Activated CD4-positive, alpha-beta T cell treated with anti-CD3 and anti-CD28 coated beads, Interleukin-2, Interleukin-6, amounts not matched to agents 100 ng/mL and 50 ng/mL, durations not matched to agents 16 hours and 8 hours (primary cell): ENCODE measurements at regions not wholly inside any gene's neighbourhood (a gene's known extent, or its start where the extent isn't known, plus 50 kb on each side); places are given as distances from the start of the nearest gene placed in this dataset.

Experiments used
- DNase-seq: peaks from one replicate; pipeline ENCODE4 v3.0.0-alpha.2; 2020

DNA sequence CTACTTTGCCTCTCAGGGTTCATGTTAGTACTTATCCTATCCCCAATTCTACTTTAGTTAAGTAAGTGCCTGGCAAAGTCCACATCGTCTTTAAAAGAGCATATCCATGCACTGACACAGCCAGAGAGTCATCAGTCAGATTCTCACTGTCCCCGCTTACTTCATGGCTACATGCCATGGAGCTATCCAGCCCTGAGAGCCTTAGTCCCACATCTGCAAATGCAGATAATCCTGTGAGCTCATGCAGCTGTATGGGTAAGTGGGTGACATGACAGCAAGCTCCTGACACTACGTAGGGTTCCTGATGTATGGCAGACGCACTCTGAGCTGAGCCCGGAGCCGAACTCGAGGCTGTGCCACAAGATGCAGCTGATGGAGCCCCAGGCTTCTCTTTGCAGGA, 661.5 kb downstream of the LIG4 start:
- DNase-seq = no peak

- DNase-seq = no peak
These were observed 663.8 kb downstream of the LIG4 start for GRCh38 chr13:107551521-107551920.

DNA sequence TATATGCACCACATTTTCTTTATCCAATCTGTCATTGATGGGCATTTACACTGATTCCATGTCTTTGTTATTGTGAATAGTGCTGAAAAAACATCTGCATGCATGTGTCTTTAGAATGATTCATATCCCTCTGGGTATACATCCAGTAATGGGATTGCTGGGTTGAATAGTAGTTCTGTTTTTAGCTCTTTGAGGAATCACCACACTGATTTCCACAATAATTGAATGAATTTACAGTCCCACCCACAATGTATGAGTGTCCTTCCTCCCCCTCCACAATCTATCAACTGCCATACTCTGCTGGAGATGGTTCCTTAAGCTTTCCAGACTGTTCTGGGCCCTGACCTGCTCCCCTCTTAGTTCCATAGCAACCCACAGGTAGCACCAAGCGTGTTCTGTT, 667.0 kb downstream of the LIG4 start:
- no peak for DNase-seq

- no peak for DNase-seq
These were observed 669.3 kb downstream of the LIG4 start for GRCh38 chr13:107545946-107546502.

GRCh38 chr13:107534548-107534947, 680.8 kb downstream of the LIG4 start:
- no peak for DNase-seq

DNA sequence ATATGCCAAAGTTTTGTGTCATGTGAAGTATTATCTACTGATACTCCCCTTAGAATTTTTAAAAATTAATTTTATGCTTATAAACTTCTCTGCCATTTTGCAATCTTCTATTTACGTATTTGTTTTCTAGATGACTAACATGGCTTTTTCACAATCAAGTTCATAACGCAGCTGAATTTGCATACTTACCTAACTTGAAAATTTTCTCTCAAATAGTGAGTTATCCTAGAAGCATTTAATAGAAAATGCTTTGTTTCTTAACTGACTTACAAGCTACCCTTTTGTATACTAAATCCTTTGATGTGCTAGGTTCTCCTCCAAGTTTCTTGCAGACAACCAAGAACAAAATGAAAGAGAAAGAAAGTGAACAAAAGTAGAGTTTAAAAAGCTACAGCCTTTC, 683.5 kb downstream of the LIG4 start:
- no peak for DNase-seq

- DNase-seq = no peak
These were observed 684.2 kb downstream of the LIG4 start for GRCh38 chr13:107531180-107531579.

GRCh38 chr13:107529035-107529434, 686.3 kb downstream of the LIG4 start:
- no peak for DNase-seq

GRCh38 chr13:107518780-107519179, 696.6 kb downstream of the LIG4 start:
- DNase-seq = no peak

DNA sequence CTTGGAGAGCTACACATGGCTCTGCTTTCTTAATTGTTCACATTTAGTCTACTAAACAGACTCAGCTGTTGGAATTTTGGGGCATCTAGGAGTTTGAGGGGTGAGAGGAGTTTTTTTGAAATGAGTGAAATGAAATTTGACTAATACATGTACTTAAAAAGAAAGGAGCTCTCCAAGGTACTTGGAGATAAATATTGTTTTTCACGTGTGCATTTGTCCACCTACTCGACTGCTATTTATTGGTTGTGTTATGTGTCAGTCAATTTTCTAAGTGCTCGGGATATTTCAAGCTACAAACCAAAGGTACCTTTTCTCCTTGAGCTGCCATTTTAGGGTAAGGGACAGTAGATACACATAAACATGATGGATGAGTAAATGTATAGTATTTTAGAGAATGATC, 697.0 kb downstream of the LIG4 start:
- DNase-seq = no peak

- no peak for DNase-seq
These were observed 698.8 kb downstream of the LIG4 start for GRCh38 chr13:107516517-107516916.

DNA sequence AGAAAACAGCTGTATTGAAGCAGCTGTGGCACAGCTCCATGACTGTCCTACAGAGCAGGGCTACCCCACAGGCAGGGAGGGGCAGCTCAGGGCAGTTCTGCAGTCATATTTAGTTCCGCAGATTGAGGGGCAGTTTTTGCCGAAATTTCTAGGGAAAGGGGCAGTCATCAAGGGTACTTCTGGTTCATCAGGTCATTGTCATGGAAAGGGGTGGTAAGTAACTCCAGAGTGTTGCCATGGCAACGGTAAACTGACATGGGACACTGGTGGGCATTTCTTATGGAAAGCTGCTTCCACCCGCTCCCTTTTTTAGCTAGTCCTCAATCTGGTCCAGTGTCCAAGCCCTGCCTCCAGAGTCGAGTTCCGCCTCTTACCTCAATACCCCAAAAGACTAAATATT, 702.8 kb downstream of the LIG4 start:
- DNase-seq = no peak

GRCh38 chr13:107497661-107498060, 717.7 kb downstream of the LIG4 start:
- DNase-seq = no peak

DNA sequence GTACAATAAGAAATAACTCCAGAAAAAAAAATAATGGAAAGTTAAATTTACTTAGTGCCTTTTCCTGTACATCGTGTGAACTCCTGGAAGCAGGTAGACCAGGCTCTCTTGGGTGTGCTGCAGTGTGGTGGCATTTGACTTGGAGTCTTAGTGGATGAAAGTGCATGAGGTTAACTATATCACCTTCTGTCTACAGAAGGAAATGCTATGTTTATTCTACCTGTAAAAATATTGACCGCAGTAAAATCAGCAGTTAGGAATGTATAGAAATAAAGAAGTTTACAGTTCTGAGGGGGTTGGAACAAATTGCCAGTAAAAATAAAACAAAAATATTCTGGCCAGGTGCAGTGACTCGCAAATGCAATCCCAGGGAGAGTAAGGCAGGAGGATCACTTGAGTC, 722.1 kb downstream of the LIG4 start:
- no peak for DNase-seq

GRCh38 chr13:107482688-107483087, 732.6 kb downstream of the LIG4 start:
- no peak for DNase-seq

- DNase-seq = no peak
These were observed 735.2 kb downstream of the LIG4 start for GRCh38 chr13:107480130-107480529.

GRCh38 chr13:107477772-107478379, 737.5 kb downstream of the LIG4 start:
- no peak for DNase-seq

DNA sequence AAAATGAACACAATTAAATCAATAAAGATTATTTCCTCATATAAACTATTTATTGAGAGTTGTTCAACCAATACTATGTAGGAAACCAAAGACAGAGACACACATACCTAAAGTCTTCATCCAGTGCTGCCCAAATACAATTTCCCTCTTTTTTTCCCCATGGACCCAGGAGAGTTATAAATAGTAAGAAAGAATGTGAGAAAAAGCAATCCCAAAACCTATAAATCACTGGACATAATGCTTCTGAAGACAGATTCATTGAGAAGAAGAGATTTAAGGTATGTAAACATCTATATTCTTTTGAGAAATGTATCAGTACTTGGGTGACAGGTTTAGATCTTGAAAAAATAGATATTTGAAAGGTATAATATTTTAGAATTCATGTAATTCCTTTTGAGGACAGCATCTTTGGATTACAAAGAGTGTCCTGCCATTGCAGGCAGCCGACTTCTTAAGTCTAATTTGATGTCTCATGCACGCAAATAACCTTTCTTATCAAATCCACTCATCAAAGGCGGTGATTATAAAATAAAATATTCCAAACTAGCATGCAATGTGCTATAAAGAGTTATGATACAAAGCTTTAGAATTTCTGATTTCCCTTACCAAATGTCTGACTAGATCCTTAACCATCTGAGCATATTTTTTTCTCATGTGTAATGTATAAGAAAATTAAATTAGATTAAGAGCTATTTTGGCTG, 739.4 kb downstream of the LIG4 start:
- no peak for DNase-seq

DNA sequence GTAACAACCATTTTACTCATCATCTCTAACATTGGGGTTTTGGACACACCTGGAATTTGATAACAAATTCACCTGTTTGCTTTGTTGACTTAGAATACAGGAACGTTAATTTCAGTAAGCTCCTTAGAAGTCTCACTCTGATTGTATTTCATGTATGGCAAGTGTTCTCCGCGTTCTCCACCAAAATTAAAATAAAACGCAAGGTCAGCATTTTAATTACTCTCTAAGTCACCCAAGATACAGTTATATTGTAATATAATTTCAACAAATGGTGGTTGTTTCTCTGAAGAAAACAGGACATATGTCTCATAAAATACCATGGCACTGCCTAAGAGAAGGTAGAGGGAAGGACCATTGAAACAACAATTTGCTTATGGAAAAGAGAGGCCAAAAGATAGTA, 742.1 kb downstream of the LIG4 start:
- DNase-seq = no peak

DNA sequence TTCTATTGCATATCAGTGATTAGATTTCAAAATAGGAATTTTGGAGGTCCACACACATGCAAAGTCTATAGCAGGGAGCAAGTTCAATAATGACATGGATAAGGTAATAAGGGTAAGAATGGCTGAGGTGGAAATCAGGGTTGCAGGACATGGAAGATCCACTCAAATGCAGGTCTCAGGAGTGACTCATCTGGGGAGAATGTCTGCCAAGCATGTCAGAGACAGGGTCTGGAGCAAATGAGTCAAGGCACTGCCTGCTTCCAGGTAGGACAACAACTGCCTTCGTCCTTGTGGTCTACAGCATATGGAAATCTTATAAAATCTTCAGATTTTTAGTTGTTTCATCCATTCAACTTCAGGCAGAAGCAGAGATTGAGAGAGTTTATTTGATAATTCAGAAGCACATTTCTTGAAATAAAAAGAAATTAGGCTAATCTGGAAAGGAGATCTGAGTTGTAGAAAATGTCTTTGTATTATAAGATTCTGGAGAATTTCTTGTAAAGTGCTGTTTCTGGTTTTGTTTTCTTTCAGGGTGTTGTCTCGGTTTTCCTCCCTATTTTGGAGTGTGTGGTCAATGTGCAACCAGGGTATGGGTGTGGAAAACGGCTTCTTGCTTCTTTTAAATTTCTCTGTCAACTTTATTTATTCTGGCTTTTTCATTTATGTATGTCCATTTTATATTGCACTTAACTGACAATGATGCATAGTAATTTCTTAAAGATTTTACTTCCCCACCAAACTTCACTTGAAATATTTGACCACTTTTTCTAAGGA, 748.8 kb downstream of the LIG4 start:
- DNase-seq = no peak

DNA sequence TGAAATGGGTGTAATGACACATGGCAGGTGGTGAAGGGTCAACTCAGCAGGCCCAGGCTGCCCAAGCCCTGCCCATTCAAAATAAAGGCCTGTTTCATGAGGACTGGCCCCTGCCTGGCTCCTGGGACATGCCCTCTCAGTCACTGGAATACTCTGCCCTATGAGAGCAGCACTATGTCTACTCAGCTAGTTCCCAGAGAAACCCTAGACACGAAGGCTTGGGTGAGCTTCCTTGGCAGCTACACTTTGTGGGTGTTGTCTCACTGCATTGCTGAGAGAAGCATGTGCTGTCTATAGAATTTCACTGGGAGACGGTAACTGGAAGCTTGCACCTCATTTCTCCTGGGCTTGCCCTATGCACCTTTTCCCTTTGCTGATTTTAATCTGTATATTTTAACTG, 752.8 kb downstream of the LIG4 start:
- no peak for DNase-seq

DNA sequence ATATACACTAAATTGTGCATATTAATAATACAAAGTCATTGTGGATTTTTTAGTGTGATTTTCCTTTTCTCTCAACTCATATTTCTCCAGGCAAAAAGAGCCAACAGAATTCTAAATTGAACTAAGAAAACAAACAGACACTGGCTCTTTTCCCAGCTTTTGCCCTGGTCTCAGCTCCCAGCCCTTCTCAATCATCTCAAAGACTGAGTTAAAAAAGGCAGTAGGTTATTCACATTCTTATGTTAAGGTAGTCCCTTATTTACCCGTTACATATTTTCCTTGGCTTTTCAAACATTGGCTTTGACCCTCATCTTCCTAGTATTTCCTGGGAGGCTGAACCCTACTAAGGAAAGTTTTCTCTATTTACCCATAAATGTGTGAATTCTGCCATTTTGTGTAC, 753.6 kb downstream of the LIG4 start:
- no peak for DNase-seq

DNA sequence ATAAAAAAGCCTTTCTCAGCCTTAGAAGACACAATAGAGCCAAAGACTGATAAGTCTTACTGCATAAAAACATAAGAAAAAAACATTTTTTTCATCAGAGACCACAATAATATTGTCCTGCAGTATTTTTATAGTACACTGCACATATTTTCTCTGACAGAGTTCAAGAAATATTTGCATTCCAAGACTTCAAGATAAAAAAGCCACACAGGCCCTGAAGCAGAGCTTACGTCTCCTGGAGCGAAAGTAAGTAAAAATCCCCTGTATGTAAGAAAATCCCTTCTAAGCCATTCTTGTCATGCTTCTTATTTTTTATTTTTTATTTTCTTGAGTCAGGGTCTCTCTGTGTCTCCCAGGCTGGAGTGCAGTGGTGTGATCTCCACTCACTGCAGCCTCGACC, 755.9 kb downstream of the LIG4 start:
- DNase-seq = no peak

GRCh38 chr13:107458269-107458668, 757.1 kb downstream of the LIG4 start:
- no peak for DNase-seq
